ENCODE measurements at regions not wholly inside any gene's neighbourhood (a gene's known extent, or its start where the extent isn't known, plus 50 kb on each side); places are given as distances from the start of the nearest gene placed in this dataset.
"Not testable (repeated sequence)": the region's sequence is repeated elsewhere in the genome, so short reads cannot be mapped to it uniquely, and the experiment has no call there.

- DNase-seq = peak in 1 of 51 donors; percentile 4
Measured at GRCh38 chr12:8282181-8282580, 54.8 kb upstream of the FAM90A1 start.

- not testable (repeated sequence) for DNase-seq
Measured at GRCh38 chr12:8285681-8286080, 58.3 kb upstream of the FAM90A1 start.

- DNase-seq = not testable (repeated sequence)
Measured at GRCh38 chr12:8291764-8292163, 64.3 kb upstream of the FAM90A1 start.

GRCh38 chr12:8294662-8295061 lies 67.2 kb upstream of the FAM90A1 start:
- not testable (repeated sequence) for DNase-seq

GRCh38 chr12:8308611-8309010 lies 81.2 kb upstream of the FAM90A1 start:
- not testable (repeated sequence) for DNase-seq

- not testable (repeated sequence) for DNase-seq
Measured at GRCh38 chr12:8315997-8316396, 88.6 kb upstream of the FAM90A1 start.

GRCh38 chr12:8317675-8318074 lies 90.3 kb upstream of the FAM90A1 start:
- not testable (repeated sequence) for DNase-seq

GRCh38 chr12:8320251-8320730 lies 92.9 kb upstream of the FAM90A1 start:
- DNase-seq = peak in 2 of 51 donors; percentile 0 to 1

GRCh38 chr12:8320791-8321370 lies 93.5 kb upstream of the FAM90A1 start:
- not testable (repeated sequence) for DNase-seq

GRCh38 chr12:8325145-8325839 lies 97.9 kb upstream of the FAM90A1 start:
- DNase-seq = not testable (repeated sequence)

- DNase-seq = not testable (repeated sequence)
Measured at GRCh38 chr12:8328835-8329234, 101.4 kb upstream of the FAM90A1 start.

GRCh38 chr12:8332373-8332772 lies 105.0 kb upstream of the FAM90A1 start:
- DNase-seq = not testable (repeated sequence)

GRCh38 chr12:8351073-8351472 lies 104.7 kb upstream of the CLEC6A start:
- DNase-seq = not testable (repeated sequence)

GRCh38 chr12:8354741-8355140 lies 101.0 kb upstream of the CLEC6A start:
- not testable (repeated sequence) for DNase-seq

- DNase-seq = not testable (repeated sequence)
Measured at GRCh38 chr12:8355531-8355930, 100.2 kb upstream of the CLEC6A start.

GRCh38 chr12:8373744-8374143 lies 82.0 kb upstream of the CLEC6A start:
- DNase-seq = not testable (repeated sequence)

GRCh38 chr12:8375122-8375521 lies 80.6 kb upstream of the CLEC6A start:
- not testable (repeated sequence) for DNase-seq

GRCh38 chr12:8377756-8378155 lies 78.0 kb upstream of the CLEC6A start:
- DNase-seq = peak in 1 of 51 donors; percentile 6

- not testable (repeated sequence) for DNase-seq
Measured at GRCh38 chr12:8382556-8382955, 73.2 kb upstream of the CLEC6A start.

GRCh38 chr12:8384686-8385085 lies 71.1 kb upstream of the CLEC6A start:
- DNase-seq = not testable (repeated sequence)

GRCh38 chr12:8385431-8385830 lies 70.3 kb upstream of the CLEC6A start:
- DNase-seq = not testable (repeated sequence)

- not testable (repeated sequence) for DNase-seq
Measured at GRCh38 chr12:8386661-8387060, 69.1 kb upstream of the CLEC6A start.

GRCh38 chr12:8389296-8389695 lies 66.5 kb upstream of the CLEC6A start:
- DNase-seq = not testable (repeated sequence)
